ENCODE measurements at regions not wholly inside any gene's neighbourhood (a gene's known extent, or its start where the extent isn't known, plus 50 kb on each side); places are given as distances from the start of the nearest gene placed in this dataset.

- TF ChIP-seq CTCF (conservative IDR thresholded peaks at IDR 0.05; ENCODE audit: low read depth, low read length) = no peak
- DNase-seq (ENCODE audit: low read depth) = no peak
- H3K4me3 ChIP-seq (ENCODE audit: low read length) = no peak overlapping the region
Observed at GRCh38 chr16:22732400-22732799, 81.6 kb upstream of the HS3ST2 start.

DNA sequence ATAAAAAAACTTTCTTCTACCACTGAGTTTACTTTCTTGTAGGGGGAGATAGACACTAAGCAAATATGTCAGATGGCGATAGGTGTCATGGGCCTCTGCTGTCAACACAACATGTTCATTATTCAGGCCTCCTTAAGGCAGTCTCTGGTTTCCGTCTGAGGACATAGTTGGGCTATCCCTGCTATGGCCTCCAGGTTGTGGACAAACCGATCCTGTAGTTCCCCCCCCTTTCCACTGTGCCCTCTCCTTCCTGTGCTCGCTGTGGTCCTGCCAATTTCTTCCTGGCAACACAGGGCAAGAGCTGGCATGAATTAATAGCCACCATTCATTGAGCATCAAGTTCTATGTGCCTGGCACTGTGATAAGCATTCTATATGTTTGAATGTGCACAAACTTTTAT, 81.0 kb upstream of the HS3ST2 start:
- H3K4me3 ChIP-seq (ENCODE audit: low read length) = no peak overlapping the region
- no peak for TF ChIP-seq CTCF (conservative IDR thresholded peaks at IDR 0.05; ENCODE audit: low read depth, low read length)
- no peak for DNase-seq (ENCODE audit: low read depth)

GRCh38 chr16:22734368-22734767, 79.6 kb upstream of the HS3ST2 start:
- H3K4me3 ChIP-seq (ENCODE audit: low read length) = no peak overlapping the region
- TF ChIP-seq CTCF (conservative IDR thresholded peaks at IDR 0.05; ENCODE audit: low read depth, low read length) = no peak
- no peak for DNase-seq (ENCODE audit: low read depth)

DNA sequence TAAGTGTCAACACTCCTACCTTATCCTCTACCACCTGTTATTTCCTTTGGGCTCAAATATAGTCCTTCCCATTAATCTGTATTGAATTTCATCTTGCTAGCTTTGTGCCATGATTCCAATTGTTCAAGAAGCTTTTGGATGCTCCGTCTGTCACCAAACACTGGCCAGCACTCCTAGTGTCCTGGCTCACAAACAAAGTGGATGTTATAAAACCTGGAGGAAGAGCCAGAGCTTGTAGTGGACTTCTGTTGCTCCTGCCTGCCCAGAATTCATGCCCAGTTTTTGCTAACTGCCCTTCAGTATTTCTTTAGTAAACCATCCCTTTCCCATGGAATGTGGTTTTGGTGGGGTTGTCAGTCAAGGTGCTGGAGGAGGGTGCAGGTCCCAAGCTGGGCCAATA, 77.2 kb upstream of the HS3ST2 start:
- DNase-seq (ENCODE audit: low read depth) = no peak
- H3K4me3 ChIP-seq (ENCODE audit: low read length) = no peak overlapping the region
- TF ChIP-seq CTCF (conservative IDR thresholded peaks at IDR 0.05; ENCODE audit: low read depth, low read length) = no peak

DNA sequence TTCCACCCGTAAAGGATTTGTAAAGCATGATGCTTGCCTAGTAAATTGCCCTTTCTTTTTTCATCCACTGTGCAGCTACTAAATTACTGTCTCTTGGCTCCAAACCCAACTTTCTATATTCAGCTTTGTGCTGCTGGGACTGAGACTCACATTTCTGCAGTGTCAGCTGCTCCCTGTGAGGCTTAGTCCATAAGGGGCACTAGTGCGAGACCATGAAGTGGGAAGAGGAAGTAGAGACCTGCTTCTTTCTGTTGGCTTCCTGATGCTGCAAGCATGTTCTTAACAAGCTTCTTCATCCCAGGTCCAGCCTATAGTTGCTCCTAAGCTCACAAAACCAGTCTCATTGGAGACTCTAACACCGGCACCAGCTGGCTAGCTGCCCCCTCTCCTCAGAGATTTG, 74.9 kb upstream of the HS3ST2 start:
- TF ChIP-seq CTCF (conservative IDR thresholded peaks at IDR 0.05; ENCODE audit: low read depth, low read length) = no peak
- DNase-seq (ENCODE audit: low read depth) = no peak
- no peak overlapping the region for H3K4me3 ChIP-seq (ENCODE audit: low read length)

- DNase-seq (ENCODE audit: low read depth) = no peak
- TF ChIP-seq CTCF (conservative IDR thresholded peaks at IDR 0.05; ENCODE audit: low read depth, low read length) = no peak
- no peak overlapping the region for H3K4me3 ChIP-seq (ENCODE audit: low read length)
Observed at GRCh38 chr16:22743401-22743800, 70.6 kb upstream of the HS3ST2 start.

DNA sequence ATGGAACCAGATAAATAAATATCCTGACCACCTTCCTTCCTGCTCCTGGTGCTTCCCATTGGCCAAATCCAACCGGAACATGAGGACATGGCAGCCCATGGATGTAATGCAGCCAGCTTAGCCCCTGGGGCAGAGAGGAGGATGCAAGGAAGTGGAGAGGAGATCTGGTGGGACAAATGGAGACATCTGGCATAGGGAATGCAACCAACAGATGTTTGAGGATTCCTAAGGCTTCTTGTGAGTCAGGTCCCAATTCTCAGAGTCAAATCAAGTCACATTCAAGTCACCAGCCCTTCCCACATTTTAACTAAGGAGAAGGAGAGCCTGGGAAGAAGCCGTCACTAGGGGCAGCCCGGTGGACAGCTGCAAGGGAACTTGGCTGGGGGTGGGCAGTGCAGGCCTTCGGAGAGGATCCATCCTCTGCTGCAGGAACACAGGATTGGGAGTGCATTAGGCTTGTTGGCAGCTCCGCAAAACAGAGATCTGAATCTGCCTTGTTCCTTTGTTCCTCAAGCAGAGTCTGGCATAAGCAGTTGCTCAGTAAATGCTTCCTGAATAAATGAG, 62.8 kb upstream of the HS3ST2 start:
- TF ChIP-seq CTCF (conservative IDR thresholded peaks at IDR 0.05; ENCODE audit: low read depth, low read length) = no peak
- no peak for DNase-seq (ENCODE audit: low read depth)
- no peak overlapping the region for H3K4me3 ChIP-seq (ENCODE audit: low read length)

Data from retinal pigment epithelial cell (primary cell).